ENCODE measurements at regions not wholly inside any gene's neighbourhood (a gene's known extent, or its start where the extent isn't known, plus 50 kb on each side); places are given as distances from the start of the nearest gene placed in this dataset.

DNA sequence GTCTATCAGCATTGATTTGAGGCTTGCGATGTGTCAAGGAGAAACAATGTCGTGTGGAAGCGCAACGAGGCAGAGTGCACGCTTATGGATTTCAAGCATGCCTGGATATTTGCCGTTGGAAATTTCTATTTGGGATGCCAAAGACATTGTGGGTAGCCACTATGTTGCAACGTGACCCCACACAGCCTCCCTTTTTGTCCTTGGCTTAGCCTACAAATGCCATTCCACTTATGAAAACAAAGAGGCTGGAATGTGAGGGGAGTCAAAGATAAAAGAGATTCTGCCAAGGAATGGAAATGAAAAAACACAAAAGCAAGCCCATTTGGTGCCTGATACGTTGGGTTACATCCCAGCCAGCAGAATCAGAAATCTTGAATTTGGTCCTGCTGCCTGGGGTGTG lies 721.2 kb downstream of the GALR1 start:
- TF ChIP-seq, protein P1, sequence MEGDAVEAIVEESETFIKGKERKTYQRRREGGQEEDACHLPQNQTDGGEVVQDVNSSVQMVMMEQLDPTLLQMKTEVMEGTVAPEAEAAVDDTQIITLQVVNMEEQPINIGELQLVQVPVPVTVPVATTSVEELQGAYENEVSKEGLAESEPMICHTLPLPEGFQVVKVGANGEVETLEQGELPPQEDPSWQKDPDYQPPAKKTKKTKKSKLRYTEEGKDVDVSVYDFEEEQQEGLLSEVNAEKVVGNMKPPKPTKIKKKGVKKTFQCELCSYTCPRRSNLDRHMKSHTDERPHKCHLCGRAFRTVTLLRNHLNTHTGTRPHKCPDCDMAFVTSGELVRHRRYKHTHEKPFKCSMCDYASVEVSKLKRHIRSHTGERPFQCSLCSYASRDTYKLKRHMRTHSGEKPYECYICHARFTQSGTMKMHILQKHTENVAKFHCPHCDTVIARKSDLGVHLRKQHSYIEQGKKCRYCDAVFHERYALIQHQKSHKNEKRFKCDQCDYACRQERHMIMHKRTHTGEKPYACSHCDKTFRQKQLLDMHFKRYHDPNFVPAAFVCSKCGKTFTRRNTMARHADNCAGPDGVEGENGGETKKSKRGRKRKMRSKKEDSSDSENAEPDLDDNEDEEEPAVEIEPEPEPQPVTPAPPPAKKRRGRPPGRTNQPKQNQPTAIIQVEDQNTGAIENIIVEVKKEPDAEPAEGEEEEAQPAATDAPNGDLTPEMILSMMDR (IDR thresholded peaks at IDR 0.05): no peak
- no peak for TF ChIP-seq POLR2AphosphoS5 (IDR thresholded peaks at IDR 0.05; ENCODE audit: insufficient read depth in 1 of 2, low read depth in 1 of 2)

Data from vagina (tissue), 2 donors.